ENCODE measurements at regions not wholly inside any gene's neighbourhood (a gene's known extent, or its start where the extent isn't known, plus 50 kb on each side); places are given as distances from the start of the nearest gene placed in this dataset.

DNA sequence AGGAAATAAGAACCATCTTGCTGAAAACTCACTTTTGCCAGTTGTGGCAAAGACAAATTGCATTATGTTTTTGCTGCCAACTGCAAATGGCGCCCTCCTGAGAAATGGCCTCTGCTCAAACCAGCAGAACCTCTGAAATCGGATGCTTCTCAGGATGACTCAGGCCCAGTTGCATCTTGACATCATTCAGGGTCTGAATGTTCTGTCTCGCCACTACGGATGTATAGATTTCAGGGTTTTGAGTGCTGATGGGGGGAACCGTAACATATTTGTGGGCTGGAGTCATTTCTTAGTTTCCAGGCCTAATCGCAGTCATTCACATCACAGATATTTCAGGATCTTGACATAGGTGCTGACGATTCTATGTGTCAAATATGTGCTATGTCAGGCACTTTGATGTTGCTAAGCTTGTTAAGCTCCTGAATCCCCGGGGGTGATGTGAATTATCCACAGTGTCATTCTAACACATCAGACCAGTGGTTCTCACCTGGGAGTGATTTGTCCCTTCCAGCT is 207.1 kb downstream of the NFATC2 start:
- DNase-seq (ENCODE audit: low read depth), result no peak

DNA sequence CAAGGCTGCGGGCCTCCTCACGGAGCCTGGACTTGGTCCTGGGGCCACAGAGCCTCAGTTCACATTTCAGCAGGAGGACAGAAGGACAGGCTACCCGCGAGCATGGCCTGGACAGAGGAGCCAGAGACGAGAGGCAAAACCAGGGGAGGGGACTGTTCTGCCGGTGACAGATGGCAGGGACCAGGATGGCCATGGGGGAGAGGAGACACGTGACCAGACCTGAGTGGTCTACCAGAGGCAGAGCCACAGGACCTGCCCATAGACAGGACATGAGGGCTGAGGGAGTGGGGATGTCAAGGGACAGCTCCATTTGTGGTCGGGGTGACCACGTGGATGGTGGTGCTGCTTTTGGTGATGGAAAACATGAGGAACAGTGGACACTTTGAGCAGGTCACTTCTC is 207.9 kb downstream of the NFATC2 start:
- DNase-seq (ENCODE audit: low read depth), result no peak

DNA sequence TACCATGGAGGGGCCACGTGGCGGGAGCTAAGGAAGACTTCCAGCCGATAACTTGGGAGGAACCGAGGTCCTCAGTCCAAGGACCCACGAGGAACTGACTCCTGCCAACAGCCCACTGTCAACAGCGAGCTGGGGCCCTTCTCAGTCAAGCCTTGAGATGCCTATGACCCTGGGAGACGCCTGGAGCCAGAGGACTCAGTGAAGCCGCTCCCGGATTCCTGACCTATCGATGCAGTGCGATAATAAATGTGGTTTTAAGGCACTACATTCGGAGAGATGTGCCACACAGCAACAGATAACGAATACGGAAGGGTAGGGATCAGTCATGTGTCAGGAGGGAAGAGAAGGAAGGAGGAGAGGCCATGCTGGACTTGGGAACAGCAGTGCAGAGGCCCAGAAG is 208.5 kb downstream of the NFATC2 start:
- DNase-seq (ENCODE audit: low read depth), result no peak

DNA sequence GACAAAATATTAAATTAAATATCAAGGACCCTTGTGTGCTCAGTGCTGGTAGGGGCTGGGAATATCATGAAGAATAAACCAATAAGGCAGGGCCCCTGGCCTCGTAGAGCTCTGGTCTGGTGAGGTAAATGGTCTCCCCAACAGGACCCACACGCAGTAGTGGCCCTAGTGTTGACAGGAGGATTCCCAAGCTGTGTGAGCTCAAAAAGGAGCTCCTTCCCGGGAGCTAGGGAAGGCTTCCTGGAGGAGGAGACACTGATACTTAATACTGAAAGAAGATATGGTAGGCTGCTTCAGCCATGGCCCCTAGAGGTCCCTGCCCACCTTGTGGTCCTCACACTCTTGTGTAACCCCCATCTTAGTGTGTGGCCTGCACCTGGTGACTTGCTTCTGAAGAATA is 209.1 kb downstream of the NFATC2 start:
- DNase-seq (ENCODE audit: low read depth), result no peak

DNA sequence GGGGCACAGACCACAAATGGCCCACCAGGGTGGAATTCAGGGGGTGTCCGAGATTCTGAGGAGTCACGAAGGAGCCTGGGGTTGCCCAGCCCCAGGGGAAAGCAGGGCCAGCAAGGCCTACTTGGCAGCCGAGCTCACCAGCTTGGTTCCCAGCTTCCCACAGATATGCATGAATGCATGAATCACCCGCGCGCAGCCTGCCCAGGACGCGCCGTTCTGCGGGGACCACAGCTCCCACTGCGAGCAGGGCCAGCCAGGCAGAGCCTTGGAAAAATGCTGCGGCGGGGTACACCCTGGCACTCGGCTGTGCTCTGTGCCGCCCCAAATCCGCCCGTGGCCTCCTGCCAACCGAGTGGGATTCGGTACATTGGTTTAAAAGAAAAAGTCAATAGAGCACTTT is 211.0 kb downstream of the NFATC2 start:
- DNase-seq (ENCODE audit: low read depth), result no peak

DNA sequence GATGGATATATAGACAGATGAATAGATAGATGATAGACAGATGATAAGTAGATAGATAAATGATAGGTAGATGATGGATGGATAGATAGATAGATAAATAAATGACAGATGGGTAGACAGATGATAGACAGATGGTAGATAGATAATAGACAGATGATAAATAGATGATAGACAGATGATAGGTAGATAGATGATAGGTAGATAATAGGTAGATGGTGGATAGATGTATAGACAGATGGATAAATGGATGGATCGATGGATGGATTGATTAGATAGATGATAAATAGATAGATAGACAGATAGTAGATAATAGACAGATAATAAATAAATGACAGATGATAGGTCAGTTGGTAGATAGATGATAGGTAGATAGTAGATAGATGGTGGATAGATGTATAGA is 212.7 kb downstream of the NFATC2 start:
- DNase-seq (ENCODE audit: low read depth), result no peak

DNA sequence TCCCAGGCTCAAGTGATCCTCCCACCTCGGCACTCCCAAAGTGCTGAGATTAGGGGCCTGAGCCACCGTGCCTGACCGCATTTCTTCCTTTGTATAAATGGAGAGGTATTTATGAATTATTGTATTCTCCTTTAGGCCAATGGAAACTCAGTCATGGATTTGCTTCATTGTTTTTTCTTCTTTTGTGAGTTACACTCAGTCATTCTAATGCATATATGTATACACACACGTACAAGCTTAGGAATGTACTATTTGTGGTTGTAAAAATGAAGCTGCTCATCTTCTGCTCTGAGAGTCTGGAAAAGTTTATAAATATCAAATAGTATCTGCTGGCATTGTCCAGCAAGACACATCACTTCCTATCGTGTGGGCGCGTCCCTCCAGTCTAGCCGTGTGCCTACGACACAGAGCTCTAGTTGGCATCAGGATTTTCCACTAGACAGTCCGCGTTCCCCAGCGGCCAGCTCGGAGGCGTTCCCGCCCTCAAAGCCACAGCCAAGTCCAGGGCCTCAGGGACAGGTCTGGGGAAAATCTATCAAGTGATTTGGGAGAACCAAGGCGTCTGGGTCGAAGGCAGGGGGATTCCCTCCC is 215.2 kb downstream of the NFATC2 start:
- DNase-seq (ENCODE audit: low read depth), result no peak

DNA sequence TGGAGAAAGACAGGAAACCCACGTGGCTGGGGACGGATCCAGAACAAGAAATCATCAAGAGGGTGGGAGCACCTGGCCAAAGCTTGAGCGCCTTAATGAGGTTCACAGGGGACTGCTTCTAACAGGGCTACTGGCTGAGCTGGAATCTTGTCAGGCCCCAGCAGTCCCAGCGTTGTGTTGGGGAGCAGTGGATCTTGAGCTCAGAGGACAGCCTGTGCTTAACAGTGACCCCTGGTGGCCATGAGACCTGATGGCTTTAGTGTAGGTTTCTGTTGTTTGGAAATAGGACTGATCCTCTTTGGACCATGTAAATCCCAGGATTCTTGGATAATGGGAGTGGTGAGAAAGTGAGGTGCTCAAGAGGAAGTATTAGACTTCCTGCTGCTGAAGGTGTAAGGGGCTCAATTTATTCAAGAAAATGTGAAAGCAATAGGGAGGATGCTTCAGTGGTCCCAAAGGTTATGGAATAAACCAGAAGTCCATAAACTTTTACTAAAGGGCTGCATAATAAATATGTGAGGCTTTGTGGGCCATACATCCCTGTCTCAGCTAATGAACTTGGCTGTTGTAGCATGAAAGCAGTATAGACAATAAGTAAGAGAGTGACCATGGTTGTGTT is 216.2 kb downstream of the NFATC2 start:
- DNase-seq (ENCODE audit: low read depth), result peak; percentile 25

DNA sequence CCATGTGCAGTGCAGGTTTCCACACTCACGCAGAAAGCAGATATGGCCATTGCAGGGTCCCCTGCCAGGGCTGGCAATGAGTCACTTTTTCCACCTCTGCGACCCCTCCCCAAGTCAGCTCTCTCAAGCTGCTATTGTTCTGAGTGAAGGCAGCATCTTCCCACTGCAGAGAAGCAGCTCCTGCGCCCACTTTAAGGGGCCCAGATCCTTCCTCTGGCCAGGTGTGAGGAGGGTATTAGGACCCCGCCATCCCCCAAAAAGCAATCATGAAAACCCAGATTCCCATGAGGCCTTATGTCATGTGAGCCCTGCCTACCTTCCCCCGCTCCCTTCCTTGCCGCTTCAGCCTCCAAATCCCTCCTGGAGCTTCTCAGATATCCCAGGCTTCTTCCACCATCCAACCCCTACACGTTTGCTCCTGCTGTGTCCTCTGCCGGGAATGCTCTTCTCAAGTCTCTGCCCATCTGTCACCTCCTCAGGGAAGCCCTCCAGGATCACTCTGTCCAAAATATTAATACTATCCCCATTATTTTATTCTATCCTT is 220.3 kb downstream of the NFATC2 start:
- DNase-seq (ENCODE audit: low read depth), result no peak

DNA sequence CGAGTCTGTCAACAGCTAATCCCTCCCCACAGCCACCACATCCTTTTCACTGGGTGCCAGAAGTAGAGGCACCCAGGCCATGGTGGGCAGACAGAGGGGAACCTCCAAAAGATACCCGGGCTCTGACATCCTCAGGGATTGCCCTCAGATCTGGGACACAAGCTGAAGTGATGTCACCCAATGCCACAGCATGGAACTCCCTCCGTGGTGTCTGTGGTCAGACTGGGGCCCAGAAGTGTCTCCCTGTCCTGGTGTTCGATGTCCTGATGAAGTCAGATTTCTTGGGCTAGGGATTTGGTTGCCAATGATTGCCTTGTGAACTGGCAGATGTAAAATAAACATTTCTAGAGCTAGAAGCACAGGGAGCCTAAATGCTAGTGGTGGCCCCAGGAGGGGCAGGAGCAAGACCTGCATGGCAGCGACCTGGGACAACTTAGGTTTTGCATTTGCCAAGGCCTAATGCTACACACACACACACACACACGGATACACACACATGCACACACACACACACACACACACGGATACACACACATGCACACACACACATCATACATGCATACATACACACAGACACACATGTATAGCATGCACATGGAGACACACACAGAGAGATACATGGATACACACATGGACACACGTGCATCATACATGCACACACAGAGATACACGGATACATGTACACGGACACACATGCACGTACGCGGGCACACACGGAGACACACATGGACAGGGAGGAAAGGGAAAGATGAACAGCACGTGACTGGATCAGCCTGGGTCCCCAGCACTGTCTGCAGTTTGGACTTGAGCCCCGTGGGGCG is 221.0 kb downstream of the NFATC2 start:
- no peak for DNase-seq (ENCODE audit: low read depth)

DNA sequence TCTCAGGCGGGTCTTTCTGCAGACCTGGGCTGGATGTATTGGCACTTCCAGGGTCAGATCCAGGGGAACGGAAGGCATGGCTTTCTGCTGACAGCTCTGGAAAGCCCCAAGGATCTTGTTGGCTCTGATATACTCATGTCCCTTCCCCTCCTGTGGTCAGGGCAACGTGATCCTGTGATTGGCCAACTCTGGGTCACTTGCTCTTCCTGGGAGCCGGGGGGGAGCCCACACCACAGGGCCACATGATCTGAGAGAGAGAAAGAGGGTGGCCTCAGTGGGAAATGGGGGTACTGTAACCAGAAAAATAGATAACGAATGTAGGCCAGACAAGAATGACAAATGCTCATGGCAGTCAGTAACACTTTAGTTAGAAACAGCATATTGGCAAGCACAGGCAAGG is 223.0 kb downstream of the NFATC2 start:
- DNase-seq (ENCODE audit: low read depth), result no peak

DNA sequence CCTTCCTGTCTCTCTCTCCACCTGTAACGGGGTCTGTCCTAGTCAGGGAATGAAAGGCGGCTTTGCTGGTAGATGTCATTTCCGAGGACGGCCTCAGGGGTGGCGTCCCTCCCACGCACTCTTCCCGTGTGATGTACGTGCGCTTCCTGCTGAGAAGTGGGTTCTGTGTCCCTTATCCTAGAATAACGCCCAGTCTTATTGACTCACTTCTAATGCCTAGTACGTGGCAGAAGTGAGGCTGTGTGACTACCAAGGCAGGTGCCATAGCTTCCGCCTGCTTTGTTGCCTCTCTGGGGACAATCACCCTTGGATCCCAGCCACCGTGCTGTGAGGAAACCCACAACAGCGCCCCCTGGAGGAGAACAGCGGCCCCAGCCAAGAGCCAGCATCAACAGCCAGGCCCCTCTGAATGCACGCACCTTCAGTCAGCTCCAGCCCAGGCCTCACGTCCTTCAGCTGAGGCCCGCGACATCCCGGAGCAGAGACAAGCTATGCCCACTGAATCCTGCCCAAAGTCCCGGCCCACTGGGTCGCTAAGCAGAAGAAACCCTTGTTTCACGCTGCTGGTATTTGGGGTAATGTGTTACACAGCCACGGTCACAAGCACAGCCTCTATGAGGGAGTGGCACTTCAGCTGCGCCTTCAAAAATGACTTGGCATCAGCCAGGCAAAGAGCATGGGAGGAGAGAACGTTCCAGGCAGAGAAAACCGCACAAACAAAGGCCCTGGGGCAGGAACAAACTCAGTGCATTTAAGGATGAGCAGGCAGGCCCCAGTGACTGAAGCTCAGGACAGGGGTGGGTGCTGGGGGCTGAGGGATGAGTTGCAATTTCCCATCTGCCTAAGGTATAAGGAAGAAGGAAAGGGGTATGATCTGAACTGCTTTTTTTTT is 224.2 kb downstream of the NFATC2 start:
- DNase-seq (ENCODE audit: low read depth), result no peak

DNA sequence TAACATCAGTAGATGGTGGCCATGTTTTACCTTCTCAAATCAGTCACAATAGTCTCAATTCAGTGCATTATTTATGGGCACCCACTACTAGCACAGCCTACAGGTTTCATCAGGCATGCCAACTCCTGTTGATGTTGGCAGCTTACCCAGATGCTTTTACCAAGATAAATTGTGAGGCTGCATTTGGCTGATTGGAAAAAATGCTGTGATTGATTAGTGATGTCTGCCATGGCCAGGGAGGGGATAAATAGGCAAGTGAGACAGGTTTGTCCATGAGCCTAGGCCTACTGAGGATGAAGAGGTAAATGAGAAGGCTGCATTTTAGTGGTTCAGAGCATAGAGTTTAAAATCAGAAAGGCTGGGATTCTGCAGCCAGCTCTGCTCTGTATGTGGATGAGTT is 227.1 kb downstream of the NFATC2 start:
- DNase-seq (ENCODE audit: low read depth), result no peak

DNA sequence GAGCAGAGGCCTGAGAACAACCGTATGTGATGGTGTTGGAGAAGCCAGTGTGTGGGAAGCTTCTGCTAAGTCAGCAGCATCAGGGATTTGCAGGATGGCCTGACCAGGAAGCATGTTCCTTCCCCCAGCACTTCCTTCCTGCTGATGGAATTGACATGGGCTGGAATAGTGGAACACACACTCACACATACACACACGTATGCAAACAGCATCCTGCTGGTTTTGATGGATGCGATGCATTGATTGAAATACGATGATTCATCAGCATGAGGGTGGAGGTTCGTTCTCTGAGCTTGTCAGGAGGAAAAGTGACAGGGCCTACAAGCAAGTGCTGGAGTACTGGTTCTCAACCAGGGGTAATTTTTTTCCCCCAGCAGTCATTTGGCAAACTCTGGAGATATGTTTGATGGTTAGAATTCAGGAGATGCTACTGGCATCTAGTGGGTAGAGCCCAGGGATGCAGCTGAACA is 229.1 kb downstream of the NFATC2 start:
- DNase-seq (ENCODE audit: low read depth), result no peak

DNA sequence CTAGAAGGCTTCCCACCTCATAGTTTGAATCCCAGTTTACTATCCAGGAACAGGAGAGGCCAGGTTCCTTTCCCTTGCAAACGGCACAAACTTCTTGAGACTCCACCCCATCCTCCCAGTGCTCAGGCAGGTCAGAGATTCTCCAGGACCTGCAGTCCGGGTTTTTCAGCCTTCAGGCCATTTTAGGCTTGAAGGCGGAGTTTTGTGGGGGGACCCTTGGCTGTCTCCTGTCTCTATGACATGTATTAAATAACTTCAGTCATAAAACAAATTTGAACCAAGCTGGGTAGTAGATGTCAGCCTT is 230.1 kb downstream of the NFATC2 start:
- no peak for DNase-seq (ENCODE audit: low read depth)

DNA sequence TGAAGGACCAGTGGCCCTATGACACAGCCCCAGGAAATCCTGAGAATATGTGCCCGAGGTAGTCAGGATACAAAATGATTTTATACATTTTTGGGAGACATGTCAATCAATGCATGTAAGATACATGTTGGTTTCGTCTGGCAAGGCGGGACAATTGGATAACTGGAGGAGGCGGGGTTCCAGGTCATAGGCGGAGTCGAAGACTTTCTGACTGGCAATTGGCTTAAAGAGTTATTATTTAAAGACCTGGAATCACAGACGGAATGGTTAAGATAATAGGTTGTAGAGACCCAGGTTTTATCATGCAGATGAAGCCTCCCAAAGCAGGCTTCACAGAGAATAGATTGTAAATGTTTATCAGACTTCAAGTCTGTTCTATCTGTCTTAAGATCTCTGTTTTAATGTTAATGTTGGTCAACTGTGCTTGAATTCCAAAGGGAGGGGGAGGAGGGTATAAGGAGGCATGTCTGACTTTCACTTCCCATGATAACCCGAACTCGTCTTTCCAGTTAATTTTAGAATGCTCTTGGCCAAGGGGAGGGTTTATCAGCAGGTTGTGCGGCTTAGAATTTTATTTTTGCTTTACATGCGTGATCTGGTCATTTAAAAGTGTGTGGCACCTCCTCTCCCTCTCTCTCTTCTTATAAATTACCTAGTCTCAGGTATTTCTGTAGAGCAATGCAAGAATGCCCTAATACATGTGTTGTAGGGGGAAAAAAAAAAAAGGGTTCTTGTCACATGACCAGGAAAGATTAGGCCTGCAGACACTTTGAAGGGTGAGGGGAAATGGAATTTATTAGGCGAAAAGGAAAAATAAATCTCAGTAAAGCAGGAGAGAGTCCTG is 230.7 kb downstream of the NFATC2 start:
- peak; percentile 13 for DNase-seq (ENCODE audit: low read depth)

DNA sequence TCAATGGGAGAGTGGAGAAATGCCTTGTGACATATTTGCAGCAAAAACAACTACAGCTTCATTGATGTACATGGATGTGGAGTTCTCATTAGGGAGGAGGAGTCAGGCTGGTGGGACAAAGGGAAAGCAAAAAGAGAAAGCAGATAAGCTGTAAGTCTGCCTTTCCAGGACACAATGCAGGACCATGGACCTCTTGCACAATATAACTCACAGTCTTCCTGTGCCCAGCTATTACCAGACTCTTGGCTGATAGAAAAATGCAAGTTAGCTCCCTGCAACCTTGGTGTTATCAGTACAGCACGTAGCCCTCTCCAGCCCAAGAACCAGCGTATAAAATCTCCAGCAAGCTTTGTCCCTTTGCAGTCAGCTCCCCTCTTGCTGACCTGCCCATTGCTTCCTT is 232.3 kb downstream of the NFATC2 start:
- DNase-seq (ENCODE audit: low read depth), result no peak

DNA sequence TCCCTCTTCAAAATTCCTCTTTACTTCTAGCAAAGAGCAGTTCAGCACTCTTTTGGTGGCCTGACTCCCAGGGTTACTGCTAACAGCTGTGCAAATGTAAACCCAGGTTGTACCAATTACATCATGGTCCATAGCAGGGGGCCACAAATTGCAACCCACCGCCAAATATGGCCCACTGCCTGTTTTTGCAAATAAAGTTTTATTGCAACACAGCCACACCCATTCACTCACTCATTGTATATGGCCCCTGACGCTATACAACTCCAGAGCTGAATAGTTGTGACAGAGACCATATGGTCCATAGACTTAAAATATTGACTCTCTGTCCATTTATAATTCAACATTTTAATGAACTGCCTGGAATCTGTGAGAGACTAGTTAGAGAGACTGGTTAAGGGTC is 233.4 kb downstream of the NFATC2 start:
- no peak for DNase-seq (ENCODE audit: low read depth)

DNA sequence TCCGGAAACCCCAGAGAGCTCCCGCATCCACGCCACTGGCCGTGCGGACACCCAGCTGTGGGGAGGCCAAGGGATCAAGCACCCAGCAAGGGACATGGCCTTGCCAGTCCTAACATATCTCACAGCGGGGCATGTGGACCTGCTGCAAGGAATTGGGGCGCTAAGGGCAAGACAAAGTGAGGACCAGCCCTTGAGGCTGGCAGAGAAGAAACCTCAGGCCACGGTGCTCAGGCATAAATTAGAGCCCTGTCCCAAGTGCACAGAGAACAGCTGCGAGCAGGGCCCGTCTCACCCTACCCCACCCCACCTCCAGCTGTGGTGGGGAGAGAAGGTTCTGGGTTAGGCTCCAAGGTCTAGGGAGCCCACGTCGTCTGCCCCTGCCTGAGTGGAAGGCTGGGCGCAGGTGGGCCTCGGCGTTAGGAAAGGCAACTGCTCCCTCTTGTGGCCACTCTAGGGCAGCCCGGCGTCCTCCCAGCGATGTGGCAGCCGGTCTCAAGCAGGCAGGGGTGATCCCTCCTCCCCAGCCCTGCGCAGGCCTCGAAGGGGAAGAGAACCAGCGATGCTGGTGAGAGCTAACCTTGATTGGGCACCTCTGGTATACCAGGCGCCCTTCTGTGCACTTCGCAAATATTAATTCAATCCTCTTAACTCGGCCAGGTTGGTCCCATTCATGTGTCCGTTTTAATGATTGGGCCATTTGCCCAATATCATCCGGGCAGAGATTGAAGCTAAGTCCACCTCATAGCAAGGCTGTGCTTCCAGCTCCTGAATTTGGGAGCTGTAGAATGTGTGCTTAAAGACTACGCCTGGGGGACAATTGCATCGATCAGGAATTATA is 235.8 kb downstream of the NFATC2 start:
- peak; percentile 9 for DNase-seq (ENCODE audit: low read depth)

DNA sequence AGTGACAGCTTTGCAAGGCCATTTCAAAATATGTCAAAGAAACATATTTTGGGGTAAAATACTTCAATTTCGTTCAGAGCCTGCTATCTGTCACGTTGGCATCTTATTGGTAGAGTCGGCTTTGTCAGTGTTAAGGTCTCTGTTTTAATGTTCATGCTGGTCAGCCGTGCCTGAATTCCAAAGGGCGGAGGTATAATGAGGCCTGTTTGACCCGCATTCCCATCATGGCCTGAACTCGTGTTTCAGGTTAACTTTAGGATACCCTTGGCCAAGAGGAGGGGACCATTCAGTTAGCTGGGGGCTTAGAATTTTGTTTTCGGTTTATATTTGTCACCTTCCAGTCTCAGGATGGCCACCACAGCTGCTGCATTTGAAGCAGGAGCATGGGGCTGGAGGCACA is 236.4 kb downstream of the NFATC2 start:
- no peak for DNase-seq (ENCODE audit: low read depth)

All from renal cortical epithelial cell (primary cell).